Esophagus squamous epithelium (tissue), 5 donors: ENCODE measurements at regions not wholly inside any gene's neighbourhood (a gene's known extent, or its start where the extent isn't known, plus 50 kb on each side); places are given as distances from the start of the nearest gene placed in this dataset.

ENCODE experiments used
- DNase-seq: peaks from one replicate; lab custom pipeline; 2025; lab: John Stamatoyannopoulos, UW
- H3K27ac ChIP-seq, 4 donors: fragments of 200-600 bp; sonication (generic); one replicate each; pipeline ENCODE4 v1.5.1; 2016 to 2019; ENCODE audit warnings: mild to moderate bottlenecking in 1 of 4
- H3K27me3 ChIP-seq, 4 donors: fragments of 200-600 bp; sonication (generic); 1 replicate in 3 of 4; 2 replicates in 1 of 4; pipeline versions ENCODE4 v1.5.1 to v1.6.0; 2017 to 2021; ENCODE audit warnings: antibody characterized with exemption in 1 of 4
- H3K36me3 ChIP-seq, 3 donors: fragments of 200-600 bp; sonication (generic); one replicate each; pipeline ENCODE4 v1.5.1; 2016 to 2019
- H3K4me1 ChIP-seq, 3 donors: fragments of 200-600 bp; sonication (generic); one replicate each; pipeline ENCODE4 v1.5.1; 2017 to 2019
- H3K4me3 ChIP-seq, 4 donors: fragments of 200-600 bp; sonication (generic); 1 replicate in 3 of 4; 2 replicates in 1 of 4; pipeline ENCODE4 v1.5.1; 2016 to 2019; ENCODE audit warnings: mild to moderate bottlenecking in 2 of 4, moderate library complexity in 1 of 4
- H3K9me3 ChIP-seq, 3 donors: fragments of 200-600 bp; sonication (generic); one replicate each; pipeline ENCODE4 v1.5.1; 2016 to 2019
- POLR2A ChIP-seq, 4 donors: fragments of 450-650 bp; IDR thresholded peaks; one replicate each; pipeline ENCODE4 v1.6.1; 2017; ENCODE audit warnings: antibody characterized with exemption in 4 of 4, mild to moderate bottlenecking in 4 of 4, moderate library complexity in 3 of 4
- WGBS, 2 donors: methylation state at CpG; one replicate each; pipeline ENCODE4 v1.1.5; 2018; 5-methylcytosine and 5-hydroxymethylcytosine counted together
- intact Hi-C: fragments of 100-400 bp; cut with DNase I; formaldehyde crosslinking; loops from one replicate; pipeline ENCODE4 v1.15.0; 2022
- TF ChIP-seq, protein P1 (sequence below), 6 experiments: fragments of 450-650 bp in 4 of 6; fragments of 200-600 bp in 2 of 6; sonication (generic) in 2 of 6; IDR thresholded peaks; one replicate each; pipeline ENCODE4 v1.5.1; 2016 to 2019; ENCODE audit warnings: antibody characterized with exemption in 6 of 6, mild to moderate bottlenecking in 4 of 6, moderate library complexity in 4 of 6
- donor health status: DM: yes; HTN: yes; CAD: no.

DNA sequence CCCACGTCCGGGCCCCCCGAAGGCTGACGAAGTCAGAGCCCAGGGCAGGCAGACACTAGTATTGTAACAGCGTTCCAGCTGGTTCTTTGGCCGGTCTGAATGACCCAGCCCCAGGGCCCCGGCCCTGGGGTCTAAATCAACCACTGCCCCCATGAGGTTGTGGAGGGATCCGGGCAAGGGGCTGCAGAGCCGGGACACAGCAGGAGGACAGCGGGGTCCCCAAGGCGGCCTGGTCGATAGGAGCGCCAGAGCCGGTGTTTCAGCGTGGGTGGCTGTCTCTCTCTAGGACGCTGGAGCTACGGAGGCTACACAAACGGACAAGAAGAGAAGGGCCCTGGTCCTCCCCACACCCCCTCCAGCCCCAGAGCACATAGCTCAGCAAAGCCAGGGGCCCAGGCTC is 101.8 kb downstream of the RBFOX3 start:
- H3K4me1 ChIP-seq: no peaks in the 10 kb centered on the region
- H3K27me3 ChIP-seq: peaks cover 0 to 16% (median 0%) of the 10 kb centered on the region in 4 donors
- TF ChIP-seq, protein P1, sequence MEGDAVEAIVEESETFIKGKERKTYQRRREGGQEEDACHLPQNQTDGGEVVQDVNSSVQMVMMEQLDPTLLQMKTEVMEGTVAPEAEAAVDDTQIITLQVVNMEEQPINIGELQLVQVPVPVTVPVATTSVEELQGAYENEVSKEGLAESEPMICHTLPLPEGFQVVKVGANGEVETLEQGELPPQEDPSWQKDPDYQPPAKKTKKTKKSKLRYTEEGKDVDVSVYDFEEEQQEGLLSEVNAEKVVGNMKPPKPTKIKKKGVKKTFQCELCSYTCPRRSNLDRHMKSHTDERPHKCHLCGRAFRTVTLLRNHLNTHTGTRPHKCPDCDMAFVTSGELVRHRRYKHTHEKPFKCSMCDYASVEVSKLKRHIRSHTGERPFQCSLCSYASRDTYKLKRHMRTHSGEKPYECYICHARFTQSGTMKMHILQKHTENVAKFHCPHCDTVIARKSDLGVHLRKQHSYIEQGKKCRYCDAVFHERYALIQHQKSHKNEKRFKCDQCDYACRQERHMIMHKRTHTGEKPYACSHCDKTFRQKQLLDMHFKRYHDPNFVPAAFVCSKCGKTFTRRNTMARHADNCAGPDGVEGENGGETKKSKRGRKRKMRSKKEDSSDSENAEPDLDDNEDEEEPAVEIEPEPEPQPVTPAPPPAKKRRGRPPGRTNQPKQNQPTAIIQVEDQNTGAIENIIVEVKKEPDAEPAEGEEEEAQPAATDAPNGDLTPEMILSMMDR (IDR thresholded peaks at IDR 0.05): no peak
- H3K9me3 ChIP-seq: no peaks in the 10 kb centered on the region
- intact Hi-C loops: no loop called here
- H3K36me3 ChIP-seq: no peaks in the 10 kb centered on the region
- no peak overlapping the region for H3K27ac ChIP-seq
- 40 to 66% methylated on average over 3 of the region's 18 CpGs for WGBS, 2 donors
- DNase-seq: no peak
- H3K4me3 ChIP-seq: no peak overlapping the region

DNA sequence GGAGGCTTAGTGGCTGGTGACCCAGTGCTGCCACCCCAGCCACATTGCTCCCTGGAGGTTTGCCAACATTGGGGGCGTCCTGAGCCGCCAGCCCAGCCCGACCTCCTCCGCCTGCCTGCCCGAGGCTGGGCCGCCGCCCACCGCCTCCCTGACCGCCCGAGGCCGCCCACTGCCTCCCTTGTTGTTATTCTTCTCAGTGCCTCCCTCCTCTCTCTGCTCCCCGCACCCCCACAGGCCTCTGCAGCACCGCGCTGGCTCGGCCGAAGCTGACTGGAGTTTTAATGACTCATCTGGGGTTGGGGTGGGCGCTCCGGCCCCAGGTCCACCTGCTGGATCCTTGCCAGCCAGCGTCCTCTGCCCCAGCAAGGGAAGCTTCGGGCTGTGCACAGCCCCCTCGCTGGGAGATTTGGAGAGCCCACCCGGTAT is 102.5 kb downstream of the RBFOX3 start:
- no peak for DNase-seq
- peaks cover 0 to 23% (median 0%) of the 10 kb centered on the region in 4 donors for H3K27me3 ChIP-seq
- TF ChIP-seq POLR2A (IDR thresholded peaks at IDR 0.05): no peak
- TF ChIP-seq, protein P1 (IDR thresholded peaks at IDR 0.05): no peak
- H3K4me1 ChIP-seq: no peaks in the 10 kb centered on the region
- no peaks in the 10 kb centered on the region for H3K9me3 ChIP-seq
- H3K36me3 ChIP-seq: no peaks in the 10 kb centered on the region
- intact Hi-C loops: no loop called here
- WGBS, 2 donors: 30 to 44% methylated on average over 4 to 6 of the region's 22 CpGs
- H3K27ac ChIP-seq: no peak overlapping the region
- H3K4me3 ChIP-seq: no peak overlapping the region

DNA sequence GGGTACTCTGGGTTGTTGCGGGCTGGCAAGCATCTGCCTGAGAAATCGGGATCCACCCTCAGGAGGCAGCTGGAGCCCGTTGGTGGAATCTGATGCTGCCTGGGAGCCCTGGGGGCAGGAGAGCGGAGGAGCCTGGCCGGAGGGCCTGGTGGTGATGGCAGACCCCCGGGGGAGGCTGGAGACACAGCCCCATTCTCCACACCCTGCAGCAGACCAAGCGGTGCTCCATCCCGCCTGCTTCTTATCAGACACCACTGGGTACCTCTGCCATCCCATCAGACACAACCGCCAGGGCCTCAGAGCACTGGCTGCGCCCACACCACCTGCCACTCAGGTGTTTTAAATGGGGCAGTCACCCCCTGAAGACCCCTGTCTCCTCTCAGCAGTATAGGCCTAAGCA is 103.9 kb downstream of the RBFOX3 start:
- TF ChIP-seq, protein P1 (IDR thresholded peaks at IDR 0.05): no peak
- no peak for TF ChIP-seq POLR2A (IDR thresholded peaks at IDR 0.05)
- H3K9me3 ChIP-seq: no peaks in the 10 kb centered on the region
- H3K27me3 ChIP-seq: peaks cover 0 to 33% (median 0%) of the 10 kb centered on the region in 4 donors
- 87 to 95% methylated on average over 3 to 4 of the region's 10 CpGs for WGBS, 2 donors
- DNase-seq: no peak
- intact Hi-C loops: no loop called here
- H3K4me1 ChIP-seq: no peaks in the 10 kb centered on the region
- no peaks in the 10 kb centered on the region for H3K36me3 ChIP-seq
- no peak overlapping the region for H3K4me3 ChIP-seq
- H3K27ac ChIP-seq: no peak overlapping the region

DNA sequence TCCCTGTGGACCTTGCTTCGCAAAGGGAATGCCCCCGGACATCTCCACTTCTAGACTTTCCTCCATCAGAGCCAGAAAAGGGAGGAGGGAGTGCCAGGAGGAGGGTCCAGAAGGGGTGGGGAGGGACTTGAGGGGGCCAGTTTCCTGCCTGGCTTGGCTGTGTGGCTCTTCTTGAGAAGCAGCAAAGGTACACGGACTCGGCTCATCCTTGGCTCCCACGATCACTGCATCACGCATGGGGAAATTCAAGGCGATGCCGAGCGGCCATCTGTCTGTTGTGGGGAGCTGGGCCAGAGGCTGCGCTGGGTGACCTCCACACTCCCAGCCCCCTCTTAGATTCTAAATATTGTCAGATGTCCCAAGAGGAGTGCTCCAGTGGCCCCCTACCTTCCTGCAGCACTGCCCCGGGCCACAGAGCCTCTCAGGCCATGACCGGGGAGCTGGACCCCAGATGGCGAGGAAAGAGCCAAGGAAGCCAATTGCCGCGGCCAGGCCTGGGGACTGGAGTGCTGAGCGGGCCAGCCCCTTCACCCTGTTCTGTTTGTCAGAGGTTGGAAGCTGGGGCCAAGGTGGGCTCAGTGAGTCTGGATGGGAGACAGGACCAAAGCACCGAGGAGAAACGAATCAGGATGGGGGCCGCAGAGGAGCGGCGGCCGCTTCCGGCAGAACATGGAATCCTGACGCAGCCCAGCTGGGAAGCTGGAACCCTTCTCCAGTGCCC is 104.5 kb downstream of the RBFOX3 start:
- Histone ChIP-seq H3K4me3 (no peak overlapping the region), H3K9me3 (no peaks in the 10 kb centered on the region), H3K4me1 (peaks cover 0 to 2% (median under 1%) of the 10 kb centered on the region in 3 donors), H3K27me3 (peaks cover 0 to 39% (median 0%) of the 10 kb centered on the region in 4 donors), H3K36me3 (no peaks in the 10 kb centered on the region), H3K27ac (no peak overlapping the region)
- intact Hi-C loops: no loop called here
- WGBS, 2 donors: 90 to 93% methylated on average over 18 of the region's 24 CpGs
- no peak for DNase-seq
- no peak for TF ChIP-seq POLR2A (IDR thresholded peaks at IDR 0.05)
- TF ChIP-seq, protein P1 (IDR thresholded peaks at IDR 0.05): no peak

DNA sequence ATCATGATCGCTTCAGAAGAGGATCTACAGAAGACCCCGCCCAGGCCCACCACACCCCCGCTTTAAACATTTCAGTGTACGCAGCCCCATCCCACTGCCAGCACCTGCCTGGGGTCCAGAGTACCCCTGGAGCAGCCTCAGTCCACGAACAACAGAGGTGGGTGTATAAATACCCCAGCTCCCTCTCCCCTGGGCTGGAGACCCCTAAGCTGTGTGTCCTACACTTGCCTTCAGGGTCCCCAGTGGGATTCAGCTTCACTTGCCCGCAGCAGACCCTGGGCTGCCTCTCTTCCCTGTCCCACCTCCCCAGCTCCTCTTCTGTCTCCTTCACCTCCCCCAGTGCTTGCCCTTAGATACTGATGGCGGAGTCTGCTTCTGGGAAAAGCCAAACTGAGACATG is 105.7 kb downstream of the RBFOX3 start:
- WGBS, 2 donors: 83 to 90% methylated on average over 4 to 6 of the region's 7 CpGs

More for the DNA sequence above, 105.7 kb downstream of the RBFOX3 start:
- DNase-seq: no peak
- peaks cover 0 to 12% (median 3%) of the 10 kb centered on the region in 3 donors for H3K4me1 ChIP-seq
- no peaks in the 10 kb centered on the region for H3K36me3 ChIP-seq
- TF ChIP-seq, protein P1 (IDR thresholded peaks at IDR 0.05): no peak
- no peak for TF ChIP-seq POLR2A (IDR thresholded peaks at IDR 0.05)
- H3K4me3 ChIP-seq: no peak overlapping the region
- intact Hi-C loops: no loop called here
- no peaks in the 10 kb centered on the region for H3K9me3 ChIP-seq
- peaks cover 0 to 50% (median 0%) of the 10 kb centered on the region in 4 donors for H3K27me3 ChIP-seq
- no peak overlapping the region for H3K27ac ChIP-seq
